Neural cell (in vitro differentiated cells): ENCODE measurements at regions not wholly inside any gene's neighbourhood (a gene's known extent, or its start where the extent isn't known, plus 50 kb on each side); places are given as distances from the start of the nearest gene placed in this dataset.

ENCODE experiments used
- CTCF ChIP-seq: fragments of 450-650 bp; IDR thresholded peaks from 2 replicates; pipeline ENCODE4 v1.5.1; 2014; ENCODE audit warnings: antibody characterized with exemption, mild to moderate bottlenecking, moderate library complexity; ENCODE audit not compliant: poor library complexity, severe bottlenecking
- EP300 ChIP-seq: fragments of 450-650 bp; conservative IDR thresholded peaks from 2 replicates; pipeline ENCODE4 v1.6.1; 2014; ENCODE audit warnings: antibody characterized with exemption, mild to moderate bottlenecking, moderate library complexity; ENCODE audit not compliant: poor library complexity, severe bottlenecking
- EZH2 ChIP-seq: fragments of 200-600, 300-800 bp; shearing (Covaris generic), sonication (generic); IDR thresholded peaks from 2 replicates; pipeline ENCODE4 v1.6.1; 2014; ENCODE audit warnings: antibody characterized with exemption, low read length, borderline replicate concordance, mild to moderate bottlenecking; ENCODE audit not compliant: insufficient read depth, poor library complexity, severe bottlenecking
- POLR2AphosphoS5 ChIP-seq: IDR thresholded peaks from 2 replicates; pipeline ENCODE4 v1.6.1; 2012
- RAD21 ChIP-seq: fragments of 450-650 bp; conservative IDR thresholded peaks from 2 replicates; pipeline ENCODE4 v1.6.1; 2014; ENCODE audit warnings: antibody characterized with exemption, mild to moderate bottlenecking, moderate library complexity
- REST ChIP-seq: IDR thresholded peaks from 2 replicates; pipeline ENCODE4 v1.6.1; 2012; ENCODE audit warnings: borderline replicate concordance
- TAF1 ChIP-seq: IDR thresholded peaks from 2 replicates; pipeline ENCODE4 v1.6.1; 2012; ENCODE audit warnings: low read depth

- TF ChIP-seq RAD21 (no peak), CTCF (no peak), EP300 (no peak), POLR2AphosphoS5 (no peak), REST (no peak), EZH2 (no peak), TAF1 (no peak)
Measured at GRCh38 chr17:51347851-51348584, 87.7 kb downstream of the UTP18 start.
